Putamen (tissue), 1 donor: ENCODE measurements at regions not wholly inside any gene's neighbourhood (a gene's known extent, or its start where the extent isn't known, plus 50 kb on each side); places are given as distances from the start of the nearest gene placed in this dataset.

Experiments used
- DNase-seq: peaks from one replicate; pipeline ENCODE4 v3.0.0-alpha.2; 2016; ENCODE audit warnings: low spot score

DNA sequence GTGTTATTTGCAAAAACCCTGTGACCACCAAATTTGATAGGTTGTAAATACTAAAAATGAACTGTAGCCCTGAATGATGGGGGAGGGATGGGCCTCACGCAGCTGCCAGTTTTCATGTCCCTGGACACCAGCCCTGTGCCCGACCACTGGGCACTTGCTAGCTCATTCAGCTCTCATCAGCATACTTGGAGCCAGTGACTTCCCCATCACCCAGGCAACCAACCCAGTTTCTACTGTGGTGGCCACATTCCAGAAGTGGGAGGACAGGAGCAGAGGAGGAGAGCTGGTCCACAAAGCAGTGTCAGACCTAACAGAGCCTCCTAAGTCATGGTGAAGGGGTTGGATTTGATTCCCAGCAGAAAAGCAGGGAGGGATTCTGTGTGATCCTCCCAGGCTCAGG is 128.2 kb downstream of the CPEB2 start:
- DNase-seq: peak; percentile 81

DNA sequence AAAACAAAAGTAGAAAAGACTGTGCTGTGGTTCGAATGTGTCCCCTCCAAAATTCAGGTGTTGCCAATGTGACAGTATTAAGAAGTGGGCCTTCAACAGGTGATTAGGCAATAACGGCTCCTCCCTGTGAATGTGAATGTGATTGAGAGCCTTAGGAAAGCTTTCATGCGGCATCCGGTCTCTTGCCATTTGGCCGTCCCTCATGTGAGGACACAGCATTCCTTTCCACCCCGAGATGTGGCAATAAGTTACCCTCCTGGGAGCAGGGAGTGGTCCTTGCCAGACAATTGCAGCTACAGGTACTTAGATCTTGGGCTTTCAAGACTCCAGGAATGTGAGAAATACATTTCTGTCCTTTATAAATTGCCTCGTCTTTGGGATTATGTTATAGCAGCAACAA is 129.3 kb downstream of the CPEB2 start:
- no peak for DNase-seq

DNA sequence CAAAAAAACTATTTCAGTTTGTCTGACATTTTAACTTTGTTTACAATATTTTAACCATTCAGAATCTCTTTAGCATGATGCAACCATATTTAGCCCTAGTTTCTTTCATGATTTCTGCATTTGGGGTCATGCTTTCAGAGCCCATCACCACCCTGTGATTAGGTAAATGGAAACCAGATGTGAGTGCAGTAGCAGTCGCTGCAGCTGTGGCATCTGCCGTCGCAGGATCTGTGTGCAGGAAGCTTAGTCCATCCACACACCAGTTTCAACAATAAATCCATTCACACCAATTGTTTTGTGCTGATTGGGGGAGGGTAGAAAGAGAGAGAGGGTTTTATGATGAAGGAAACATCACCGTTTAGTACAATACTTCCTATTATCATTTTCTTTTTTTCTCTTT is 130.5 kb downstream of the CPEB2 start:
- DNase-seq: peak; percentile 92

DNA sequence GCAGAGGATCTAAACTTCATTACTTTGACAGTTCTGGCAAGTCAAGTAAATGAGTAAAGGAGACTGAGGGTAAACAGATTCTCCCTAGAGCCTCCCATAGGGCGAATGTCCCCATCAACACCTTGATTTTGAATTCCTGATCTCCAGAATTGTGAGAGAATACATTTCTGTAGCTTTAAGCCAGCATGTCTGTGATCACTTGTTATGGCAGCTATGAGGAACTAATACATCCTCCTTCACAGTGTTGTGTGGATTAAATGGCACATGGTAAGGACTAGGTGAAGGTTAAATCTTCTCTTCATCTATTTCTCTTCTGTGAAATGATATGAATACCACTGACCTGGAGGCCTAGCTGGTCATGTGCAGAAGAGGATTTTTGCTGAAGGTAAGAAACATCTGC is 137.3 kb downstream of the CPEB2 start:
- DNase-seq: no peak

DNA sequence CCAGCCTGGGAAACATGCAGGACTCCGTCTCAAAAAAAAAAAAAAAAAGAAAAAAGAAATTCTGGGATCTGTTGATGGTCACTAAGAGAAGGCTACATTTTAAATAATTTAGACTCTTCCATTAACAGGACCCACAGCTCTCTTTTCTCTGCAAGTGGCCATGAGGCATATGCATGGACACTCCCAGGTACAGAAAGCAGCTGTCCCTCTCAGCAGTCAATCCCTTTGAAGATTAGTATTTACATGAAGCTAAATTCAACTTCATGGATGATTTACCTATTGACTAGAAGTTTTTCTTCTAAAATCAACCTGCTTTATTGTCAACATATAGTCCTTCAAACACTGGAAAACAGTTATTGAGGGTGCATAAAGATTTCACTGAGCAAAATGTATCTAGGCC is 139.9 kb downstream of the CPEB2 start:
- no peak for DNase-seq

DNA sequence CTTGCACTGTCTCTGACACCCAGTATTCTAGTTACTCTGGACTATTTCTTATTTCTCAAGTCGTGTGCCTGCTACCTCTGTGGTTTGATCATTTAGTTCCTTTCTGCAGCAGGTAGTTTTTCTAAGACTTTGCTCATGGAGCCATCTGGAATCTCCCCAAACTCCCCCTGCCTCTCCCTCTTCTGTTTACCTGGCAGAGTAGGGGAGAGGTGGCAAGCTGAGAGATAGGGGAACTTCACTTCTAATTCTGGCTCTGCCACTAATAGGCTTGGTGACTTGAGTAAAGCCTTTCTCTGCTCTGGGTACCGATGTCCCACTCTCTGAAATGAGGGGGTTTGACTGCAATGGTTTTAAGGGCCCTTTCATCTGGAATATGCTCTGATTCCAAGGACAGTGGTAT is 141.3 kb downstream of the CPEB2 start:
- no peak for DNase-seq

DNA sequence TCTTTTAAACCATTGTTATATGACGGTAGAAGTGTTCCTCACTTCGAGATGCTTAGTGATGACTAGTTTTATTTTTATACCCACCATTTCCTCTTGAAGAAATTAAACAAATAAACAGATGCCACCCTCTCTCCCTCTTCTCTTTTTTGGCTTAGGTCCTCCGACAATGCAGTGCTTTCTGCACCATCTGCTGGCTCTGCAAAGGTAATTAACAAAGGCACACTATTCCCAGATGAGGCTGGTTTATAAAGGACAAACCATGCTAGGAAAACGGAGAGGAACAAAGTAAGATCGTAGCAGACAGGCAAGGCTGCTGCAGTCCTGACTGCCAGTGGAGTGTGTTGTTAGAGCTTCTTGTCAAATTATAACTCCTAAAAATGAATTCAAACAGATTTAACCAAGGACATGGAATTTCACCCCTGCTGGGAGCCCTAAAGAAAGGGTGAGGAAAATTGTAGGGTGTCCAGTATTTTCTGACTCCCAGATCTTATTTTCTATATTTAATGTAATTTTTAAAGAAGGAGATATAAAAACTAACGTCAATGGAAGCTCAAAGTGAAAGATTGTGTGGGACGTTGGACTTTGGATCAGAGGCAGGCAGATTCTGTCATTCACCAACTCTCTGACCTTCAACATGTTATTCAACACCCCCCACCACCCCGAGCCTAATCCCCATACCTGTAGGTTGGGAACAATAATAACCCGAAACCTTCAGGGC is 142.1 kb downstream of the CPEB2 start:
- DNase-seq: no peak

DNA sequence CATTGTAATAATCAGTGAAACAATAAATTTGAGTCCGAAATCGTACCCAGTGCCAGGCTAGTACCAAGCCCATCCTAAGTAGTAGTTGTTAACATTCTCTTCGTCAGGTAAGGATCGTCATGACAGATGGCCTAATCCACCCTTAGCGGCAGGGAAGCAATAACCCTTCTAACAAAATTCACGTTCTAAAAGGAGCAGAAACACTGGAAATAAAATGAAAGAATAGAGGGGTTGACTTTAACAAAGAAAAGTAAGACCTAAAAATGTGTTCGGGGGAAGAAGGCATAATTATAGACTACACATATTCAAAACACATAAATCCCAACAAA is 142.7 kb downstream of the CPEB2 start:
- no peak for DNase-seq

DNA sequence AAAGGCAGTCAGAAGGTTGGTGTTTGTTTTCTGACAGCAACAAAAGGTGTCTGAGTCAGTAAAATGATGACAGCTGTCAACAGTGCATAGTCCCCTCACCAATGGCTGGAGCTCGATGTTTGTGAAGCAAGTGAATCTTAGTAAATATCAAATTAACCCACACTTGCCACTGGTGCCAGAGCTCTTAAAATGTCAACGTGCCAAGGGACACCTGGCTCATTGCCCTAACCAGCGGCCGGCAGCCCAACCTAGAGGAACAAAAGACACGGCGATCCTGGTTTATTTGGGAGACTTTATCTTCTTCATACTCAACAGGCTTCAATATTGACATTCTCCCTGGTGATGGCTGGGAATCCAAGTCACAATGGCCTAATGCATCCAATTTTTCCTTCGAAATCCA is 143.4 kb downstream of the CPEB2 start:
- DNase-seq: no peak

DNA sequence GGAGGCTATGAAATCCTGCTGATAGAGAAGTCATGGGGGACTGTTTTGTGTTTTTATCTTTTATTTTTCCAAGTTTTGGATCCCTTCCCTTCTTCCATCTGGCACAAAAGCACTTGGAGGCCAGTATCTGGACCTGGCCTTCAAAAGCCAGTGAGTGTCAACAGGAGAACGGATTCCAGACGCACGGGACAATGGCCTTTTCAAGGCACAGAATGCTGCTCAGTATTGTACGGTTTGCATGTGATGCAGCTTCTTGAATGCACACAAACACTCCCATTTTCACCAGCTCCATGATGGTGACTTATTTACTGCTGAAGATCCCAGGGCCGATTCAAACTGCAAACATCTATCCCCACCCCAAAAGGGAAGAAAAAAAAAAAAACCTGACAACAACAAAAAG is 145.4 kb downstream of the CPEB2 start:
- peak; percentile 93 for DNase-seq

DNA sequence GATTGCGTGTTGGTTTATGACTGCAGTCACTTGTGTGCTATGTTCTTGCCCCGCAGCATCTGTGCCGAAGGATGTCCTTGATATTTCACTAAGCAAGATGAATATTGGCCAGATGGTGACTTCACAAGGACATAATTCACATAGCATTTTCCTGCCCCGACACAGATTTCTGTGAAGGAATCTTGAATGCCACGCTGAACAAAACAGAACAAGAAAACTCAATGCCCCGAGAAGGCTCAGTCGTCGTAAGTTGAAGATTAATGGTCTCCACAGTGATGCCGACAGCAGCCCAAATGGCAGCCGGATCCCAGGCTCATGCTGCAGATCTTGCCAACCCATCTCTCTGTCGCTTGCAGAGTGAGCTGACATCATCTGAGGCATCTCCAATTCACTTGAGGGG is 145.9 kb downstream of the CPEB2 start:
- DNase-seq: no peak

DNA sequence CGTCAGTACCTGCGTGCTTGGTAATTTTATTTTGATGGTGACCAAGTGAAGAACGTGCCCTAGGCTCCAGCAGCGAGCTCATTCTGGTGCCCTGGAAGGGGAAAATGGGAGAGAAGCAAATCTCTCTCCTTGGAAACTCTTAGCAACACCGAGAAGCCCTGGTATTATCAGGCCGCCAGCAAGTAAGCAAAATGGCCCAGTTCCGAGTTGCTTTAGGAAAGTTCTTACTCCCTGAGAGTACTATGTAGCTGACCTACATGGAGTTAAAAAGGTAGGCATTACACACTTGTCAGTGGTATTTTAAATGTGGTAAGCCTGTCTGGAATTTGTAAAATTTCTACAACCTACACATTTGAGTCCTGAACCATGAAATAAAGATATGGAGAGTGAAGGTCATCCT is 146.4 kb downstream of the CPEB2 start:
- no peak for DNase-seq

DNA sequence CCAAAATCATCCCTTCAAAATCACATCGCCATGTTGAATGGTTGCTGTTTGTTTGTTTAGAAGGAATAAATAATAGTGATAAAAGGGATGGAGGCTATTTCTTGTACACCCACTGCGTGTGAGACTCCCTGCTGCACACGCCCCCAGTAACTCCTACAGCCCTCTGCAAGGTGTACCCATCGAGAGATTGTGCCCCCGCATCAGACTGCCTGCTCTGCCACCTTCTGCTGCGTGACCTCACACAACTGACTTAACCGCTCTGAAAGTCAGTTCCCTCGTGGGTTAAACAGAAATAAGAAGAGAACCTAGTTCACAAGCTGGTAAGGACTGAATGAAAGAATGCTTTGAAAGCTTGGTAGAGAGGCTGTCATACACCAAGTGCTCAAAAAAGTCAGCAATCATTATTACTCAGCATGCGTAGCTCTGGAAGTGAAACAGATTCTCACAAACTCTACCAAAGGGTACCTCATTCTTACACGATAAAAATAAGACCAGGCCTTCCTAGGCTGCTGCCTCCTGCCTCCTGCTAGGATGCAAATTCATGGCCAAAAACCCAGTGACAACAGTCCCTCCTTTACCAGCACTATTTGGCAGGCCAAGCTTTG is 147.1 kb downstream of the CPEB2 start:
- no peak for DNase-seq

DNA sequence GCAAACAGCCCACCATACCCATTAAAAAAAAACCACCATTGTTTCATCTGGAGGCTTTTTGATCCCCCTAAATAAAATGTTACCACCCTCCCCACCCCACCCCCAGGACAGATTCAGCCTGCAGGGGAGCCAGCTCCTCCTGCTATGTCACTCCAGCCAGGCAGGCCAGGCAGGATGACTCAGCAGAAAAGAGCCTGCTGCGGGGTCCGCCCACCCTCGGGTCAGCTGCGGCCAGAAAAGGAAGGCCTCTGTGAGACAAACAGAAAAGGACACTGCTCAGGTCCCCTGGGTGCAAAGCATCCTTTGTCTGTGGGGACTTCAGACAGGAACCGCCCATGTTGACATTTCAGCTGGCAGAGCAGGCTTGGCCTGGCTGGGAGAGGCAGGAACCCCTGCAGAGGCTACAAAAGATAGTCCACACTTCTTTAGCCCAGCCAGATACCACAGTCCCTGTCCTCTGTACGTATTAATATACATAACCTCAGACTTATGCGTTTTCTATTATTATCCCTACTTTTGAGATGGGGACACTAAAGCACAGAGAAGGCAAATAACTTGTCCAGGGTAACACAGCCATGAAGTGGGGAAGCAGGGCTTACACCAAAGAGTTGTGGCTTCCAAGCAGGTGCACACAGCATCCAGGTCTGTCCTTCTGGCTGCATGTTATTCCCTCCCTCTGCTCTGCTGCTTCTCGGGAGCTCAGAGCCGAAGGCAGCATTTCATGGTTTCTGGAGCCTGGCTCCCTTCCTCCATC is 147.7 kb downstream of the CPEB2 start:
- peak; percentile 94 for DNase-seq

DNA sequence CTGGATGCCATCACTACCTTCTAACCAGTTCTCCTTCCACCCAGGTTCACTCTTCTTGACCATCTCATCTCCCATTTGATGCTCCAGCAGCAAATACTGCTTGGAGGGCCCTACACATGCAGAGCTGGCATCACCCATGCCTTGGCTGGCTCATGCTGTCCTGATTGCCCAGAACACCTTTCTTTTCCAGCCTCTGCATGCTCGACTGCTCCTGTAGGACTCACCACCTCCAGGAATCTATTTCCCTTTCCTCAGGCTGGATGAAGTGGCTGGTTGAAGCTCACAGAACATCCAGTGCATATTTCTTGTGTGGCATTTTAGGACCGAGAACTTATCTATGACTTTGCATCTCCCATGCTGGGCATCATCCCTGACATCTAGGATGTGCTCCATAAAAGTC is 148.3 kb downstream of the CPEB2 start:
- DNase-seq: no peak

DNA sequence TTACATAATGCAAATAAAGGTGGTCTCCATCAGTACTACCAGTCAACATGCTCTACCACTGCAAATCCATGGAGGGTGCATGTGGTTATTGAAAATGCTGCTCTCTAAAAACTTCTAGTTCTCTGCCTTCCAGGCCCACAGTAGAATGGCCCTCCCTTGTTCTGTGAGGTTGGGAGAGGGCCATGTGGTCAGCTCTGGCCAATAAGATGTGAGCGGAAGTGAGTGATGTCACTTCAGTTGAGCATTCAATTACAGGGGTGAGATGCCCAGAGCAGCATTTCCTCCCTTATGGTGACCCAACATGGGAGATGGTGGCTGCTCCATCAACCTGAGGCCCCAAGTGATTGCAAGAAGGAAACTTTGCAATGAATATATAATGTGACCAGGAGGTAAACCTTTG is 148.8 kb downstream of the CPEB2 start:
- DNase-seq: no peak

DNA sequence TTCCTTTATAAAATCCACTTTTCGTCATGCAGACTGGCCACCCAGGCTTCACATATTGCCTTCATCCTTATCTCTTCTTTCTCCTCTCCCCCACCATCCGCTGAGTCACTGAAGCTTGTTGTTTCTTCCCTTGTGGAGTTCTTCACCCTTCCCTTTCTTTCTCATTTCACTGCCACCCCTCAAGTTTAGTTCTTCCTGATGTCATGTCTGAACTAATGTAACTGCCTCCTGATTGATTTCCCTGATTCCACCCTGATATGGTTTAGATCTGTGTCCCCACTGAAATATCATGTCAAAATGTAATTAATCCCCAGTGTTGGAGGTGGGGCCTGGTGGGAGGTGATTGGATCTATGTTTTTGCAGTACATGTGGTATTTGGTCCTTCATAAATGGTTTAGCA is 151.4 kb downstream of the CPEB2 start:
- DNase-seq: no peak

DNA sequence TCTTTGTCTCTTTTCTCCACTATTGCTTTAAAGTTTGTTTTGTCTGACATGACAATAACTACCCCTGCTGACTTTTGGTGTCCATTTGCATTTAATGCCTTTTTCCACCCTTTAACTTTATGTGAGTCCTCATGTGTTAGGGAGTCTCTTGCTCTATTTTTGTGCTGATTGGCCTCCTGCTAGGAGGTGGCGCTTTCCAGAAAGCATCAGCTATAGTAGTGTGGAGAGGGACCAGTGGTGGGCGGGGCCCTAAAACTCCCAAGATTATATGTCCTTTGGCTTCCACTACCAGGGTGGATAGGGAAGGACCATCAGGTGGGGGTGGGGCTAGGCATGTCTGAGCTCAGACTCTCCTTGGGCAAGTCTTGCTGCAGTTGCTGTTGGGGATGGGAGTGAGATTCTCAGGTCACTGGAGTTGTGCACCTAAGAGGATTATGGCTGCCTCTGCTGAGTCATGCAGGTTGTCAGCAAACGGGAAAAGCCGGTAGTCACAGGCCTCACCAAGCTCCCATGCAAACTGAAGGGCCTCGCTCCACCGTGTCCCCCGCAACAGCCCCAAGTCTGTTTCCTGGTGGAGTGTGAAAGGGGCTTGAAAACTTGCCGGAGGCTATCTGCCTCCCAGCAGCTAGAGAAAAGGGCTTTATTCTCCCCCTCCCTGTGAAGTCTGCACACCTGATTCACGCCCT is 156.3 kb downstream of the CPEB2 start:
- no peak for DNase-seq

DNA sequence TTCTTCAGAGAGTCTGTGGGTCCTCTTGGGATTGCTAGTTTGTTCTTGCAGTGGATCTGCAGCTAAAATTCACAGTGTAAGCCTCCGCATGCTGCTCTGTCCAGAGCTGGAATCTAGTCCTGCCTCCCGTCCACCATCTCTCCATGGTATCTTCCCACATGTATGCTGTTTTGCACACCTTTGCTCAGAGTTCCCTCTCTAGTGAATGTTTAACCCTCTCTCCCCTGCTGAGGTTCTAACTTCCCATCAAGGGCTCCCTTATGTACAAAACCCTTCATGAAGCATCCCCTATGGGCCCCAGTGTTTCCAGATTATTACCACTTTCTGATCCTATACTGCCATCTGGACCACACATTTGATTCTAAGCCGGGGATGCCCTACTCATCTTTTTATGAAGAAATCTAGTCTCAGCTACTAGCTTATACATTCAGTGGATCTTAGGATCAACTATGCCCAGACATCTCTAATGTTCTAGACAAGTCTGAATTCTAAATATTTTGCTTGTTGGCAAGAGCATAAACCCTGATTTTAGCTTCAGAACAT is 157.3 kb downstream of the CPEB2 start:
- no peak for DNase-seq

DNA sequence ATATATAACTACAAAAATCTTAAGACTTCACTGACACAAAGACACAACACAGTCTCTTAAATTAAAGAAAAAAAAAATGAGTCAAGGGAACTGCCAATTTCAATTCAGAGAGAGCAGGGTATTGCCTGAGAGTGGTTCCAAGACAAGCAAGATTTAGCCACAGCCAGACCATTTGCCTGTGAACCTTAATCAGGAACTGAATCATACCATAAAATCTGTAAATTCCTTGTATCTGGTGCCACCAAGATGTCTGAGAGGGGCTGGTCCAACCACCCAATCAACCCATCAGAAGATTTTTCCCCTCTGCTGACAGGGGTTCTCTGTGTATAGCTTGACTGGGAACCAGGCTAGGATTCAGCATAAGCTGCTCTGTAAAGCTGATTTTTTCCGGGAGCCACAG is 159.2 kb downstream of the CPEB2 start:
- DNase-seq: no peak

DNA sequence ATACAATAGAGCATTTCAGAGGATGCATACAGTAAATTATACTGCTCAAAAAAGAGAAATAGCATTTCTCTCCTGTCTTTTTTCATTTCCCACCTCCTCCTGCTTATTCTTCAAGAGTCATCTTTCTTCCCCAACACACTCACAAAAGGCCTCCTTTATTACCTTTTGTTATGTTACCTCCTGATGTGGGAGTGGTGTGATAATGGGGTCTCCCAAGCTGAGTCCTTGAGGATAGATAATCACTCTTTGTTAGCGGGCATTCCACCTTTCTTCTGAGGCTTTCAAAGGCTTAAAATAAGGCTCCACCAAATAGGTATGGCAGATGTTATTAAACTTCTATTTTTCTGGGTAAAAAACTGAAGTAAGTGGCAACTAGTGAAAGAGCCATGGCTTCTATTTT is 159.8 kb downstream of the CPEB2 start:
- no peak for DNase-seq

DNA sequence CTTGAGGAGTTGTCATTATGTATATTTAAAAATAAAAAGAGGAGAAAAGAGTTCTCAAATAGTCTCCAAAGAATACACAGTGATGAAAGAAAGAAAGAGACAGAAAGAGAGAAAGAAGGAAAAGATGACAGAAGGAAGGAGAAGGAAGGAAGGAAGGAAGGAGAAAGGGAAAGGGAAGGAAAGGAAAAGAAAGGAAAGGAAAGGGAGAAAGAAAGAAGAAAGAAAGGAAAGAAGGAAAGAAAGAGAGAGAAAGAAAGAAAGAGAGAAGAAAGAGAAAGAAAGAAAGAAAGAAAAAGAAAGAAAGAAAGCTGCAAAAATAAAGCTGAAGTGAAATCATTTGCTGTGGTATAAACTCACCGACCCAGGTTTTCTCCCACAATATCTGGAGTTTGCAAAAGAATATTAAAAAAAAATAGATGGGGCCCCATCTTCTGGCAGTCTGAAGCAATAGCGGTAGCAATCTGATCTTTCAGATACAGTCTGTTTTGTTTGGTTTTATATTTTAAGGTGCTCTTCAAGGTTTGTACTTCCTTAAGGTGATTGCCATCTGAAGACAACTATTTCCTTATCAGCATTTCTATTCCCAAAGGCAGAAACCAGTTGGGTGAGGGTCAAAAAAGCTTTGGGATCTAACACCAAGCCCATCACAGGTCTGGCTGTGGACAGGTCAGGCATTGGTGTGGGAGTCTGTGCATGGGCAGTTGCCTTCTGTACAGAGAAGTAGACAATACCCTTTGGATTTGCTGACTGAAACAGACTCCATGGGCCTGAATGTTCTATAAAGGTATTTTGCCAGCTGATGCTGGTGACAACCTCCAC is 160.4 kb downstream of the CPEB2 start:
- no peak for DNase-seq
